ENCODE measurements at regions not wholly inside any gene's neighbourhood (a gene's known extent, or its start where the extent isn't known, plus 50 kb on each side); places are given as distances from the start of the nearest gene placed in this dataset.
"Not testable (repeated sequence)": the region's sequence is repeated elsewhere in the genome, so short reads cannot be mapped to it uniquely, and the experiment has no call there.

- not testable (repeated sequence) for H2AFZ ChIP-seq (ENCODE audit: low read depth, low read length); H3K14ac ChIP-seq (ENCODE audit: low read length in 2 of 2); H3K4ac ChIP-seq (ENCODE audit: low read depth in 1 of 2, low read length in 2 of 2); H2BK15ac ChIP-seq (ENCODE audit: low read depth, poor library complexity, severe bottlenecking); H3K4me3 ChIP-seq (ENCODE audit: insufficient read depth in 1 of 2, low read depth in 1 of 2, low read length in 2 of 2); H3K36me3 ChIP-seq (ENCODE audit: control insufficient read depth in 1 of 2, insufficient read depth in 2 of 2, low read depth in 1 of 2, low read length in 2 of 2); H2BK12ac ChIP-seq (ENCODE audit: low read length in 2 of 2); H3K4me1 ChIP-seq (ENCODE audit: control insufficient read depth, insufficient read depth, low read depth, low read length); DNase-seq; H4K8ac ChIP-seq (ENCODE audit: low read length); H2BK5ac ChIP-seq (ENCODE audit: low read depth, low read length, poor library complexity, severe bottlenecking); H3K4me2 ChIP-seq (ENCODE audit: low read length, poor library complexity, severe bottlenecking); H3K27me3 ChIP-seq (ENCODE audit: control insufficient read depth in 1 of 2, insufficient read depth in 1 of 2, low read length in 2 of 2); H3K18ac ChIP-seq (ENCODE audit: low read depth in 1 of 2, low read length in 2 of 2); H2AK5ac ChIP-seq (ENCODE audit: low read length, severe bottlenecking); H3K23ac ChIP-seq (ENCODE audit: low read length in 2 of 2); H3K9me3 ChIP-seq (ENCODE audit: control insufficient read depth, low read length); H3K27ac ChIP-seq (ENCODE audit: low read length, poor library complexity, severe bottlenecking); H2BK120ac ChIP-seq (ENCODE audit: low read depth, low read length); H3K9ac ChIP-seq (ENCODE audit: low read length)
- Histone ChIP-seq H3K79me1 (replicated peaks; ENCODE audit: low read length, poor library complexity, severe bottlenecking) (peaks cover 11% of the 10 kb centered on the region), H4K91ac (ENCODE audit: low read length) (peak overlapping the region; percentile 27)
- WGBS, result 97% methylated on average over 8 of the region's 8 CpGs
Measured at GRCh38 chr17:30727517-30727916, 97.0 kb downstream of the CRLF3 start.

GRCh38 chr17:30726734-30727133 is 97.8 kb downstream of the CRLF3 start:
- H2BK120ac ChIP-seq (ENCODE audit: low read depth, low read length); H3K18ac ChIP-seq (ENCODE audit: low read depth in 1 of 2, low read length in 2 of 2); H3K23ac ChIP-seq (ENCODE audit: low read length in 2 of 2); H3K36me3 ChIP-seq (ENCODE audit: control insufficient read depth in 1 of 2, insufficient read depth in 2 of 2, low read depth in 1 of 2, low read length in 2 of 2); H3K4me1 ChIP-seq (ENCODE audit: control insufficient read depth, insufficient read depth, low read depth, low read length); H4K8ac ChIP-seq (ENCODE audit: low read length); H3K27ac ChIP-seq (ENCODE audit: low read length, poor library complexity, severe bottlenecking); H4K91ac ChIP-seq (ENCODE audit: low read length); H2AK5ac ChIP-seq (ENCODE audit: low read length, severe bottlenecking); H3K27me3 ChIP-seq (ENCODE audit: control insufficient read depth in 1 of 2, insufficient read depth in 1 of 2, low read length in 2 of 2); H3K4me2 ChIP-seq (ENCODE audit: low read length, poor library complexity, severe bottlenecking); H2AFZ ChIP-seq (ENCODE audit: low read depth, low read length); H3K9me3 ChIP-seq (ENCODE audit: control insufficient read depth, low read length); DNase-seq; H3K4ac ChIP-seq (ENCODE audit: low read depth in 1 of 2, low read length in 2 of 2); H2BK5ac ChIP-seq (ENCODE audit: low read depth, low read length, poor library complexity, severe bottlenecking); H2BK15ac ChIP-seq (ENCODE audit: low read depth, poor library complexity, severe bottlenecking); H3K4me3 ChIP-seq (ENCODE audit: insufficient read depth in 1 of 2, low read depth in 1 of 2, low read length in 2 of 2); H3K14ac ChIP-seq (ENCODE audit: low read length in 2 of 2); H3K9ac ChIP-seq (ENCODE audit: low read length); H2BK12ac ChIP-seq (ENCODE audit: low read length in 2 of 2): not testable (repeated sequence)
- WGBS, result 96% methylated on average over 12 of the region's 12 CpGs
- peaks cover 11% of the 10 kb centered on the region for H3K79me1 ChIP-seq (replicated peaks; ENCODE audit: low read length, poor library complexity, severe bottlenecking)

- H3K14ac ChIP-seq (ENCODE audit: low read length in 2 of 2), result not testable (repeated sequence)
Measured at GRCh38 chr17:30726310-30726709, 98.2 kb downstream of the CRLF3 start.

GRCh38 chr17:30724034-30724650 is 100.3 kb downstream of the CRLF3 start:
- not testable (repeated sequence) for H3K9ac ChIP-seq (ENCODE audit: low read length); H4K91ac ChIP-seq (ENCODE audit: low read length); H3K27me3 ChIP-seq (ENCODE audit: control insufficient read depth in 1 of 2, insufficient read depth in 1 of 2, low read length in 2 of 2); H3K4me2 ChIP-seq (ENCODE audit: low read length, poor library complexity, severe bottlenecking); H2BK15ac ChIP-seq (ENCODE audit: low read depth, poor library complexity, severe bottlenecking); H4K8ac ChIP-seq (ENCODE audit: low read length); H3K23ac ChIP-seq (ENCODE audit: low read length in 2 of 2); H2AK5ac ChIP-seq (ENCODE audit: low read length, severe bottlenecking); H3K14ac ChIP-seq (ENCODE audit: low read length in 2 of 2); H2BK12ac ChIP-seq (ENCODE audit: low read length in 2 of 2); H3K18ac ChIP-seq (ENCODE audit: low read depth in 1 of 2, low read length in 2 of 2); H2AFZ ChIP-seq (ENCODE audit: low read depth, low read length); H3K27ac ChIP-seq (ENCODE audit: low read length, poor library complexity, severe bottlenecking); H2BK120ac ChIP-seq (ENCODE audit: low read depth, low read length); H3K4me1 ChIP-seq (ENCODE audit: control insufficient read depth, insufficient read depth, low read depth, low read length); H3K9me3 ChIP-seq (ENCODE audit: control insufficient read depth, low read length); H2BK5ac ChIP-seq (ENCODE audit: low read depth, low read length, poor library complexity, severe bottlenecking); H3K4me3 ChIP-seq (ENCODE audit: insufficient read depth in 1 of 2, low read depth in 1 of 2, low read length in 2 of 2); H3K4ac ChIP-seq (ENCODE audit: low read depth in 1 of 2, low read length in 2 of 2); DNase-seq
- WGBS, result 96% methylated on average over 9 of the region's 11 CpGs
- Histone ChIP-seq H3K36me3 (ENCODE audit: control insufficient read depth in 1 of 2, insufficient read depth in 2 of 2, low read depth in 1 of 2, low read length in 2 of 2) (peaks cover 0 to 12% of the 10 kb centered on the region in 2 experiments), H3K79me1 (replicated peaks; ENCODE audit: low read length, poor library complexity, severe bottlenecking) (peaks cover 29% of the 10 kb centered on the region)

More at GRCh38 chr17:30726310-30726709, 98.2 kb downstream of the CRLF3 start:
- H3K4me2 ChIP-seq (ENCODE audit: low read length, poor library complexity, severe bottlenecking); H2BK5ac ChIP-seq (ENCODE audit: low read depth, low read length, poor library complexity, severe bottlenecking); H4K8ac ChIP-seq (ENCODE audit: low read length); H3K4ac ChIP-seq (ENCODE audit: low read depth in 1 of 2, low read length in 2 of 2); H2AFZ ChIP-seq (ENCODE audit: low read depth, low read length); H3K9me3 ChIP-seq (ENCODE audit: control insufficient read depth, low read length); H3K18ac ChIP-seq (ENCODE audit: low read depth in 1 of 2, low read length in 2 of 2); H2AK5ac ChIP-seq (ENCODE audit: low read length, severe bottlenecking); H2BK15ac ChIP-seq (ENCODE audit: low read depth, poor library complexity, severe bottlenecking); H3K4me3 ChIP-seq (ENCODE audit: insufficient read depth in 1 of 2, low read depth in 1 of 2, low read length in 2 of 2); H3K36me3 ChIP-seq (ENCODE audit: control insufficient read depth in 1 of 2, insufficient read depth in 2 of 2, low read depth in 1 of 2, low read length in 2 of 2); H3K27me3 ChIP-seq (ENCODE audit: control insufficient read depth in 1 of 2, insufficient read depth in 1 of 2, low read length in 2 of 2); H3K9ac ChIP-seq (ENCODE audit: low read length); H2BK12ac ChIP-seq (ENCODE audit: low read length in 2 of 2); H3K4me1 ChIP-seq (ENCODE audit: control insufficient read depth, insufficient read depth, low read depth, low read length); DNase-seq; H3K27ac ChIP-seq (ENCODE audit: low read length, poor library complexity, severe bottlenecking); H2BK120ac ChIP-seq (ENCODE audit: low read depth, low read length); H3K23ac ChIP-seq (ENCODE audit: low read length in 2 of 2); H4K91ac ChIP-seq (ENCODE audit: low read length): not testable (repeated sequence)
- 98% methylated on average over 8 of the region's 9 CpGs for WGBS
- H3K79me1 ChIP-seq (replicated peaks; ENCODE audit: low read length, poor library complexity, severe bottlenecking), result peaks cover 12% of the 10 kb centered on the region

All from mesenchymal stem cell (in vitro differentiated cells and primary cell).